Right lobe of liver (tissue), 6 donors: ENCODE measurements at regions not wholly inside any gene's neighbourhood (a gene's known extent, or its start where the extent isn't known, plus 50 kb on each side); places are given as distances from the start of the nearest gene placed in this dataset.

ENCODE experiments used
- ATAC-seq, 4 donors: fragments of 200-7000 bp; cut with Tn5 transposase; one replicate each; pipeline ENCODE4 v1.9.1; 2020; ENCODE audit warnings: mild to moderate bottlenecking in 4 of 4, moderate library complexity in 4 of 4
- DNase-seq, 3 donors: peaks; one replicate each; pipeline ENCODE4 v3.0.0-alpha.2; 2020
- H3K27ac ChIP-seq, 3 donors: fragments of 200-600 bp; one replicate each; pipeline ENCODE4 v1.8.0; 2022
- H3K27me3 ChIP-seq, 2 donors: fragments of 200-600 bp; one replicate each; pipeline ENCODE4 v1.8.0; 2022
- H3K36me3 ChIP-seq, 4 donors: fragments of 200-600 bp; sonication (generic) in 1 of 4; one replicate each; pipeline versions ENCODE4 v1.5.1 to v1.8.0; 2017 to 2022; ENCODE audit warnings: control low read depth in 1 of 4
- H3K4me1 ChIP-seq, 4 donors: fragments of 200-600 bp; sonication (generic) in 1 of 4; one replicate each; pipeline versions ENCODE4 v1.5.1 to v1.8.0; 2017 to 2022; ENCODE audit warnings: control low read depth in 1 of 4
- H3K4me3 ChIP-seq, 3 donors: fragments of 200-600 bp; one replicate each; pipeline ENCODE4 v1.8.0; 2022
- H3K9me3 ChIP-seq, 4 donors: fragments of 200-600 bp; sonication (generic) in 1 of 4; one replicate each; pipeline versions ENCODE4 v1.5.1 to v1.8.0; 2017 to 2022; ENCODE audit warnings: control low read depth in 1 of 4
- POLR2A ChIP-seq: fragments of 450-650 bp; IDR thresholded peaks from one replicate; pipeline ENCODE4 v1.6.1; 2017; ENCODE audit warnings: antibody characterized with exemption, mild to moderate bottlenecking
- WGBS: methylation state at CpG from one replicate; pipeline ENCODE4 v1.1.6; 2018; ENCODE audit warnings: low coverage, low lambda C conversion rate; ENCODE audit not compliant: insufficient coverage; ENCODE audit errors: missing lambda C conversion rate; 5-methylcytosine and 5-hydroxymethylcytosine counted together
- intact Hi-C, 2 donors: fragments of 100-400 bp; cut with DNase I; formaldehyde crosslinking; loops; one replicate each; pipeline versions ENCODE4 v1.11.2 to v1.14.1; 2022
- TF ChIP-seq, protein P1 (sequence below), 4 donors: fragments of 200-600 bp in 3 of 4; fragments of 450-650 bp in 1 of 4; IDR thresholded peaks; one replicate each; pipeline versions ENCODE4 v1.5.1 to v1.8.0; 2016 to 2022; ENCODE audit warnings: antibody characterized with exemption in 4 of 4, mild to moderate bottlenecking in 2 of 4
- donor health status: DM: no; HTN: yes; CAD: no.
- donor health status: DM: no; HTN: no; CAD: no.
- donor health status: DM: no; HTN: no; CAD: no.
- donor health status: DM: no; HTN: yes; CAD: no.
- donor health status: DM: no; HTN: yes; CAD: no.

DNA sequence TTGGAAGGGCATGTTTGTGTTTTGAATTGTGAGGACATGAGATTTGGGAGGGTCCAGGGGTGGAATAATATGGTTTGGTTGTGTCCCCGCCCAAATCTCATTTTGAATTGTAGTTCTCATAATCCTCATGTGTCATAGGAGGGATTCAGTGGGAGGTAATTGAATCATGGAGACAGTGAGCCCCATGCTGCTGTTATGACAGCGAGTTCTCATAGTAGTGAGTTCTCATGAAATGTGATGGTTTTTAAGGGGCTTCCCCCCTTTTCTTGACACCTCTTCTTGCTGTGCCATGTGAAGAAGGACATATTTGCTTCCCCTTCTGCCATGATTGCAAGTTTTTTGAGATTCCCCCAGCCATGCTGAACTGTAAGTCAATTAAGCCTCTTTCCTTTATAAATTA lies 260.0 kb downstream of the DUSP6 start:
- WGBS = 89% methylated on average over 2 of the region's 2 CpGs
- DNase-seq (no peak), ATAC-seq (no peak)
- no peaks in the 10 kb centered on the region for H3K9me3 ChIP-seq
- TF ChIP-seq, protein P1, sequence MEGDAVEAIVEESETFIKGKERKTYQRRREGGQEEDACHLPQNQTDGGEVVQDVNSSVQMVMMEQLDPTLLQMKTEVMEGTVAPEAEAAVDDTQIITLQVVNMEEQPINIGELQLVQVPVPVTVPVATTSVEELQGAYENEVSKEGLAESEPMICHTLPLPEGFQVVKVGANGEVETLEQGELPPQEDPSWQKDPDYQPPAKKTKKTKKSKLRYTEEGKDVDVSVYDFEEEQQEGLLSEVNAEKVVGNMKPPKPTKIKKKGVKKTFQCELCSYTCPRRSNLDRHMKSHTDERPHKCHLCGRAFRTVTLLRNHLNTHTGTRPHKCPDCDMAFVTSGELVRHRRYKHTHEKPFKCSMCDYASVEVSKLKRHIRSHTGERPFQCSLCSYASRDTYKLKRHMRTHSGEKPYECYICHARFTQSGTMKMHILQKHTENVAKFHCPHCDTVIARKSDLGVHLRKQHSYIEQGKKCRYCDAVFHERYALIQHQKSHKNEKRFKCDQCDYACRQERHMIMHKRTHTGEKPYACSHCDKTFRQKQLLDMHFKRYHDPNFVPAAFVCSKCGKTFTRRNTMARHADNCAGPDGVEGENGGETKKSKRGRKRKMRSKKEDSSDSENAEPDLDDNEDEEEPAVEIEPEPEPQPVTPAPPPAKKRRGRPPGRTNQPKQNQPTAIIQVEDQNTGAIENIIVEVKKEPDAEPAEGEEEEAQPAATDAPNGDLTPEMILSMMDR (IDR thresholded peaks at IDR 0.05) = no peak
- TF ChIP-seq POLR2A = no peak
- H3K4me3 ChIP-seq = no peak overlapping the region
- H3K36me3 ChIP-seq = no peaks in the 10 kb centered on the region
- no peaks in the 10 kb centered on the region for H3K4me1 ChIP-seq
- no peak overlapping the region for H3K27ac ChIP-seq
- no peaks in the 10 kb centered on the region for H3K27me3 ChIP-seq
- intact Hi-C loops = no loop called here

DNA sequence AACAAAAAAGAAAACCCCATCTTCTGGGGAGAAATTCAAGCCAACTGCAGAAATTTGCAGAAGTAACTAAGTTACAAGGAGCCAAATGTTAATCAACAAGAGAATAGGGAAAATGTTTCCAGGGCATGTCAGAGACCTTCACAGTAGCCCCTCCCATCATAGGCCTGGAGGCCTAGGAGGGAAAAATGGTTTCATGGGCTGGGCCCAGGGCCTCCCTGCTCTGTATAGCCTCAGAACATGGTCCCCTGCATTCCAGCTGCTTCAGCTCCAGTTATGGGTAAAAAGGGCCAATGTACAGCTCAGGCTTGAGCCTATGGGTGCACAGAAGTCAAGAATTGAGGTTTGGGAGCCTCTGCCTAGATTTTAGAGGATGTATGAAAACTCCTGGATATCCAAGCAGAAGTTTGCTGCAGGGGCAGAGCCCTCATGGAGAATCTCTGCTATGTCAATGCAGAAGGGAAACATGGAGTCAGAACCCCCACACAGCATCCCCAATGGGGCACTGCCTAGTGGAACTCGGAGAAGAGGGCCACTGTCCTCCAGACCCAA lies 260.9 kb downstream of the DUSP6 start:
- no peak for TF ChIP-seq POLR2A
- TF ChIP-seq, protein P1 (IDR thresholded peaks at IDR 0.05) = no peak
- H3K27ac ChIP-seq = no peak overlapping the region
- WGBS = no CpG with 5 or more reads among the region's 1 CpG

DNA sequence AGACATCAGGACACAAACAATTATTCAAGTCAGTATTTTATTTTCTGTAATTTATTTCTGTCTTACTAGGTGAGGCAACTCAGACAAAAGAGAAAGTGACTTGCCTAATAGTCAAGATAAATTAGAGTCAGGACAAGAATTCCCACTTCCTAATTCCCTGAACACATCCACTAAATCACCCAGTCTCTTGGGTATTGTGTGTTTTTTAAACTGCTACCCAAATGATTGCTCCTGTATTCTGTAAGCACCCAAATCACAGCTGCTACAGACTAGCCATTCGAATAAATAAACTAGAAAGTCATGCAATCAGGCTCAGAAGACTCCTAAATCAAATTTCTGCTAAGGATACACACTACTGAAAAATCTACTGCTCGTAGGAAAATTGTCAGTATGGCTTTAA lies 263.0 kb downstream of the DUSP6 start:
- no peak overlapping the region for H3K4me3 ChIP-seq
- H3K4me1 ChIP-seq = no peaks in the 10 kb centered on the region
- WGBS = 71% methylated on average over 2 of the region's 2 CpGs
- TF ChIP-seq, protein P1 (IDR thresholded peaks at IDR 0.05) = no peak
- TF ChIP-seq POLR2A = no peak
- H3K27ac ChIP-seq = no peak overlapping the region
- ATAC-seq (no peak), DNase-seq (no peak)
- no peaks in the 10 kb centered on the region for H3K27me3 ChIP-seq
- no peaks in the 10 kb centered on the region for H3K9me3 ChIP-seq
- no peaks in the 10 kb centered on the region for H3K36me3 ChIP-seq
- intact Hi-C loops = no loop called here

More for the DNA sequence above, 260.9 kb downstream of the DUSP6 start:
- Histone ChIP-seq H3K4me1 (no peaks in the 10 kb centered on the region), H3K36me3 (no peaks in the 10 kb centered on the region), H3K9me3 (no peaks in the 10 kb centered on the region), H3K4me3 (no peak overlapping the region), H3K27me3 (no peaks in the 10 kb centered on the region)
- intact Hi-C loops = no loop called here
- no peak for ATAC-seq
- DNase-seq = no peak

DNA sequence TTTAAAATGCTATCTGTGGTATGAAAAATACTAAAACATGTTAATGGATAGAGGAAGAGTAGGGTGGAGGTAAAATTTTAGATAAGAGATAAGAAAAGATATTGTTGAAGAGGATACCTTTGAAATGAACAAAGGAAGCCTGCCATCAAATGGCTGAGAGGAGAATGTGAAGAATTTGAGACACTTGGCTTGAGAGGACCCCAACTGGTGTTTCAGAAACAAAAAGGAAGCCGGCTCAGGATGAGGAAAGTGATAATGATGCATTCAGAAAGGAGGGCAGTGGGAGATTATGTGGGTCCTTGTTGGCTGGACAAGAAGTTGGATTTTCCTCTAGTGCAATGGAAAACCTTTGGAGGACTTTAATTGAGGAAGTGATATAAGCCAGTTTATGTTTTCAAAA lies 264.4 kb downstream of the DUSP6 start:
- TF ChIP-seq, protein P1 (IDR thresholded peaks at IDR 0.05) = no peak
- TF ChIP-seq POLR2A = no peak
- Histone ChIP-seq H3K4me1 (no peaks in the 10 kb centered on the region), H3K36me3 (no peaks in the 10 kb centered on the region), H3K9me3 (no peaks in the 10 kb centered on the region), H3K27me3 (no peaks in the 10 kb centered on the region), H3K27ac (no peak overlapping the region), H3K4me3 (no peak overlapping the region)
- no peak for ATAC-seq
- DNase-seq = no peak
- intact Hi-C loops = no loop called here
- 67% methylated on average over 1 of the region's 1 CpG for WGBS
